SU-DHL-6 (cell line): ENCODE measurements at regions not wholly inside any gene's neighbourhood (a gene's known extent, or its start where the extent isn't known, plus 50 kb on each side); places are given as distances from the start of the nearest gene placed in this dataset.

Source experiments
- CTCF ChIP-seq: fragments of 200-600 bp; sonication (generic); IDR thresholded peaks from one replicate; pipeline ENCODE4 v1.5.1; 2017; ENCODE audit warnings: antibody characterized with exemption, mild to moderate bottlenecking, low read length, moderate library complexity; ENCODE audit not compliant: insufficient read depth, poor library complexity, severe bottlenecking
- EZH2phosphoT487 ChIP-seq: fragments of 200-600 bp; sonication (generic), shearing (Covaris generic); conservative IDR thresholded peaks from 2 replicates; pipeline ENCODE4 v1.6.1; 2018; ENCODE audit warnings: mild to moderate bottlenecking, antibody characterized with exemption, low read length, moderate library complexity, mixed read lengths

GRCh38 chr2:47666332-47666731, 95.5 kb upstream of the KCNK12 start:
- no peak for TF ChIP-seq CTCF
- no peak for TF ChIP-seq EZH2phosphoT487
